ENCODE measurements at regions not wholly inside any gene's neighbourhood (a gene's known extent, or its start where the extent isn't known, plus 50 kb on each side); places are given as distances from the start of the nearest gene placed in this dataset.

GRCh38 chr3:94875149-94875548 lies 812.3 kb downstream of the NSUN3 start:
- no peak for DNase-seq

- DNase-seq, result no peak
These were observed 824.2 kb downstream of the NSUN3 start for GRCh38 chr3:94887065-94887464.

GRCh38 chr3:94896994-94897393 lies 834.1 kb downstream of the NSUN3 start:
- no peak for DNase-seq

GRCh38 chr3:94904156-94904674 lies 841.4 kb downstream of the NSUN3 start:
- DNase-seq, result no peak

GRCh38 chr3:94909726-94910125 lies 846.9 kb downstream of the NSUN3 start:
- DNase-seq, result no peak

- no peak for DNase-seq
These were observed 849.8 kb downstream of the NSUN3 start for GRCh38 chr3:94912656-94913055.

- DNase-seq, result no peak
These were observed 864.3 kb downstream of the NSUN3 start for GRCh38 chr3:94927175-94927574.

- DNase-seq, result no peak
These were observed 866.1 kb downstream of the NSUN3 start for GRCh38 chr3:94928921-94929320.

GRCh38 chr3:94935738-94936580 lies 873.1 kb downstream of the NSUN3 start:
- no peak for DNase-seq

- DNase-seq, result no peak
These were observed 875.1 kb downstream of the NSUN3 start for GRCh38 chr3:94937980-94938379.

- no peak for DNase-seq
These were observed 883.8 kb downstream of the NSUN3 start for GRCh38 chr3:94946683-94947082.

- DNase-seq, result no peak
These were observed 898.7 kb downstream of the NSUN3 start for GRCh38 chr3:94961423-94962100.

GRCh38 chr3:94965867-94966475 lies 903.1 kb downstream of the NSUN3 start:
- no peak for DNase-seq

- DNase-seq, result no peak
These were observed 904.3 kb downstream of the NSUN3 start for GRCh38 chr3:94967196-94967595.

GRCh38 chr3:94968519-94968918 lies 905.7 kb downstream of the NSUN3 start:
- no peak for DNase-seq

- no peak for DNase-seq
These were observed 909.2 kb downstream of the NSUN3 start for GRCh38 chr3:94972066-94972465.

- DNase-seq, result no peak
These were observed 915.2 kb downstream of the NSUN3 start for GRCh38 chr3:94978084-94978483.

GRCh38 chr3:94985778-94986177 lies 922.9 kb downstream of the NSUN3 start:
- no peak for DNase-seq

- no peak for DNase-seq
These were observed 928.3 kb downstream of the NSUN3 start for GRCh38 chr3:94990952-94991705.

GRCh38 chr3:94996743-94997142 lies 933.9 kb downstream of the NSUN3 start:
- DNase-seq, result no peak

- DNase-seq, result no peak
These were observed 939.7 kb downstream of the NSUN3 start for GRCh38 chr3:95002438-95003046.

GRCh38 chr3:95028688-95029087 lies 965.8 kb downstream of the NSUN3 start:
- no peak for DNase-seq
